Fibroblast of the conjunctiva (primary cell): ENCODE measurements at regions not wholly inside any gene's neighbourhood (a gene's known extent, or its start where the extent isn't known, plus 50 kb on each side); places are given as distances from the start of the nearest gene placed in this dataset.
"Not testable (repeated sequence)": the region's sequence is repeated elsewhere in the genome, so short reads cannot be mapped to it uniquely, and the experiment has no call there.

Source experiments
- DNase-seq: peaks from one replicate; pipeline ENCODE4 v3.0.0-alpha.2; 2010; ENCODE audit warnings: low read depth

GRCh38 chr10:131532745-131533341 lies 221.3 kb upstream of the TCERG1L start:
- DNase-seq: no peak

DNA sequence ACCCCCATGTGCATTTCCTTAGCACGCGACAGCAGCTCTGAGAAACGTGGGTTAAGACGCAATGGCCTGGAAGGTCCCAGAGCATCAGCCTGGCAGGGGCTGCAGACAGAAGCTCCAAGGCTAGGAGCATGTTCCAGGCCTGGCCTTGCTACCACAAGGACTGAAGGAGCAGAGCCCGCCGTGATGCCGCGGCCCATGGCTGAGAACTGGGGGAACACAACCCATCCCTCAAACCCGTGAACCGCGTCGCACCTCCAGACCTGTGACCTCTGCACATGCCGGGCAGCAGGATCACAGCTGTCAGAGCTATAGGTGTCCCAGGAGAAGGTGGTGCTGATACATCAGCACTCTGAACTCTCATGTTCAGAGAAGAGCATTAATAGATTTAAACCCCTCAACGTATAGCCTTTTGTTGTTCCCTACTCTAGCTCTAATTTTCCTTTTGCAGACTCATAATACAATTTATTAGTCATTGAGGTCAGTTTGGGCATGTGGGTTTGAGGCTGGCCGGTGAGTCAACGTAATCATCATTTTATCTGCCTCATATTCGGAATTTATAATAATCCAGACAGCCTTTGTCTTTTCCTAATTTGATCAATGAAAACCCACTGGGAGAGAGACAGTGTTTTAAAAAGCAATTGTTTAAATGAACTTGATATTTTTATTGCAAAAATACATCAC lies 222.5 kb upstream of the TCERG1L start:
- DNase-seq: no peak

- no peak for DNase-seq
These were observed 223.3 kb upstream of the TCERG1L start for GRCh38 chr10:131534836-131535235.

DNA sequence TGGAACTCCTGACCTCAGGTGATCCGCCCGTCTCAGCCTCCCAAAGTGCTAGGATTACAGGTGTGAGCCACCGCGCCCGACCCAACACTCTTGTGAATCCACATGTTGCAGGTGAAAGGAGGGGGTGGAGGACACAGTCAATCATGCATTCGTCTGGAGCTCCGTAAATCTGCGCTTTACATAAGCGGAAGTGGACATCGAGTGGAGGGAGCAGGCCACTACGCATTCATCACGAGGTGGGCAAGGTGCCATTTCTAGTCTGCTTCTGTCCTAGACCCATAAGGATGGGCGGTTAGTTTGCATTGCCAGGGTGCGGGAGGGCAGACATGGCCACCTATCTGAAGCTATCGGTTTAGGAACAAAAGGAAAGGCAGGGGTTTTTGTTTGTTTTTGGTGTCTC lies 225.2 kb upstream of the TCERG1L start:
- no peak for DNase-seq

DNA sequence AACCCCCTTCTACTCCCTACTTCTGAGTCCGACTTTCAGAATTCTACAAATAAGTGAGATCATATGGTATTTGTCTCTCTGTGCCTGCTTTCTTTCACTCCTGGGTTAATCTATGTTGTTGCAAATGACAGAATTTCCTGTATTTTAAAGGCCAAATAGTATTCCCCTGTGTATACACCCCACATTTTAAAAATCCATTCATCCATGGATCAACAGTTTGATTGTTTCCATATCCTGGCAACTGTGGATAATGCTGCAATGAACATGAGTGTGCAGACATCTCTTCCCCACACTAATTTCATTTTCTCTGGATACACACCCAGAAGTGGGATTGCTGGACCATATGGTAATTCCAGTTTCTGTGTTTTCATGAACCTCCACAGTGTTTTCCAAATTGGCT lies 225.8 kb upstream of the TCERG1L start:
- no peak for DNase-seq

- DNase-seq: no peak
These were observed 233.0 kb upstream of the TCERG1L start for GRCh38 chr10:131544495-131544894.

DNA sequence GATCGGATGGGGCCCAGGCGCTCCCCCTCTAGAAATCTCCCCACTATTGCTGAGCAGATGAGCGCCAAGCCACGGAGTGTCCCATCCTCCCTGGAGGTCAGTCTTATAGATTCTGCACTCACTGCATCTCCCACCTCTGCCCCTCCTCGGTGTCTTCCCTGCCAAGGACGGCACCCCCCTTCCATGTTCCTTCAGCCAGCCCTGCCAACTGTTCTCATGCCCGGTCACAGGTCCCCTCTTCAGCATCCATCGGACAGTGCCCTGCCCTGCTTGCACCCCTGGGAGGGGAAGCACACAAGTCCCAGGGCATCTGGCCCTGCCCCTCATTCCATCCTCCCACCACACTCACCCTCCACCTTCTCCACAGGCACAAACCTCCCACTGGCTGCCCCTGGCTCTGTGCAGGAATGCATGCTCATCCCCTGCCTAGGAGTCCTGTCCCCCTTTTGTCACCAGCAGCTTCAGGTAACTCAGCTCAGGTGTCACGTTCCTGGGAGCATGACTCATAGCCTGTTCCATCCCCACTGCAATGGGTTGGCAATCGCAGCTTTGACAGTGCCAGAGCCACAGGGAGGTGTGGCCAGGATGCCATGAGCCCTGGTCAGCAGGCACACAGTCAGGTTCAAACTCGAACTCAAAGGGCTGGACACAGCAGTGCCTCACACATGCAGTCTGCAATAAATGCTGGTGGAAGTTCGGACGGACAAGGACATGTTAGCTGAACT lies 234.7 kb upstream of the TCERG1L start:
- no peak for DNase-seq

DNA sequence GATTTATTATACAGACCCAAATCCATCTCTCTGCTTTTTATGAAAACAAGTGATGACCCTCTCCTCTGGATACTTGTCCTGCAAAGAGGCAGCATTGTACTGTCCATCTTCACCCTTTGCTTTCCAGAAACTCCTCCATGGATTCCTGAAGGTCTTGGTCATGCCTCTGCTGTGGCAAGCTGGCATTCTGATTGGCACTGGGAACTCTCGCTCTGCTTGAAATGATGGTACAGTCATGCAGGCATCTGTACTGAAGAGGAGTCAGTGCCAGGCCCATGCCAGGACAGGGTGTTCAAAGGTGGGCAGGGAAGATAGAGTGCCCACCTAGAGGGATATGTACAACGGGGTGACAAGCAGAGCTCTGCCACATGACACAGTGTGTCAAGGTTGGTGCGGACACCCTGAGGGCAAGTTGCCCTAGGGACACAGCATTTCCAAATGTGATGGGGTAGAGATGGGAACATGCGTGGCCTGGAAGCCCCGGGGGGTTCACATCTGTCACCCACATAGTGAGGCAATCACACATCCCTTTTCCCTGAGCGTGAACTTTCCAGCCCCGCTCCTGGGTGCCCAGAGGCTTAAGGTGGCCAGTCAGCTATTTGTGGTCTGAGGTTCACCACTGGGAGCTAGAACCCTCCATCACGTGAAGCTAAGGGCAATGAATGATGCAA lies 235.7 kb upstream of the TCERG1L start:
- no peak for DNase-seq

- no peak for DNase-seq
These were observed 236.7 kb upstream of the TCERG1L start for GRCh38 chr10:131548176-131548575.

- DNase-seq: no peak
These were observed 237.6 kb upstream of the TCERG1L start for GRCh38 chr10:131549116-131549515.

- DNase-seq: no peak
These were observed 241.6 kb upstream of the TCERG1L start for GRCh38 chr10:131553121-131553520.

GRCh38 chr10:131553581-131553980 lies 242.1 kb upstream of the TCERG1L start:
- no peak for DNase-seq

DNA sequence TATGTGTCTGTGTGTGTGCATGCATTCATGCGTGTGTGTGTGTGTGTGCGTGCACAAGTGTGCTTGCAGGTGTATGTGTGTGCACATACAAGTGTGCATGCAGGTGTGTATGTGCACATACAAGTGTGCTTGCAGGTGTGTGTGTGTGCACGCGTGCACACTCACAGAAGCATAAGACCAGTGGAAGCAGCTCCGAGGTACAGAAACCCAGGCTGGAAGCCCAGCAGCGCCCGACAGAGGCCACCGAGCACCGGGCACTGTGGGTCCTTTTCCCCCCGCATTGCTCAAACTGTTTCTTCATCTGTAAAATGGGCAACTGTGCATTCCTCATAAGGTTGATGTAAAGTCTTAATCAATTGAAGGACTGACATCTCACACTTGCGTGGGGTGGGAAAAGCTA lies 243.3 kb upstream of the TCERG1L start:
- no peak for DNase-seq

GRCh38 chr10:131555406-131555805 lies 243.9 kb upstream of the TCERG1L start:
- no peak for DNase-seq

DNA sequence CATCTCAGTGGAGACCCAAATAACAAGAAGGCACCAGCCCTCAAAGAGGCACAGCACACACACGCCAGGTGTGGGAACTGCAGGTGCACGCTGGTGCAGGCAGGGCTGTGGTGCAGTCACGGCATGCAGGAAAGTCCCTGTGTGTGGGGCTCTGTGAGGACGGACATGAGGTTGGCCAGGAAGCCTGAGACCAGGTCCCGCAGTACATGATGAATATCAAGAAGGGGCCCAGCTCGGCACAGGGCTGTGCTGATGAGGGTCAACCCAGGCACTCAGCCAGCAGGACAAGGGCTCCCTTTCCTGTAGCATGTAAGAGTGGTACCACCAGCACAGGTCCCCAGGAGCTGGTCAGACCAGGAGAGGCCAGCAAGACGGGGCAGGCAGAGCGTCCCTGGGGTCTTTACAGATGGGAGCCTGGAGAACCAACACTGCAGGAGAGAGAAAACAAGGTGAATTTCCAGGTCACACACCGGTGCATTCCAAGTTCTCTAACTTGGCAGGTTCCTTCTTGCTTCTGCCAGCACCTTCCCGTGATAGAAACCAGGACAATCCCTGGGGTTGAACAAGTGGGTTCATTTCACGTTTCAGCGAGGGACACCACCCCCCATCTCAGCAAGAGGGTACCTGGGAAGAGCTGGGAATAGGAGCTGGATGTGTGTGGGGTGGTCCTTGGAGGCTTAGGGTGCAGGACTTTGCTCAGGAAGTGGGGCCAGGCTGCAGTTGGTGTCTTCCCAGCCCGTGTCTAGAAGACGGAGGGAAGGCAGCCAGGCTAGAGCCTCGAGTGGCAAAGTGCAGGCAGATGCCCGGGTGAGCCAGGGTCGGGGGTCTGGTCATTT lies 244.8 kb upstream of the TCERG1L start:
- no peak for DNase-seq

DNA sequence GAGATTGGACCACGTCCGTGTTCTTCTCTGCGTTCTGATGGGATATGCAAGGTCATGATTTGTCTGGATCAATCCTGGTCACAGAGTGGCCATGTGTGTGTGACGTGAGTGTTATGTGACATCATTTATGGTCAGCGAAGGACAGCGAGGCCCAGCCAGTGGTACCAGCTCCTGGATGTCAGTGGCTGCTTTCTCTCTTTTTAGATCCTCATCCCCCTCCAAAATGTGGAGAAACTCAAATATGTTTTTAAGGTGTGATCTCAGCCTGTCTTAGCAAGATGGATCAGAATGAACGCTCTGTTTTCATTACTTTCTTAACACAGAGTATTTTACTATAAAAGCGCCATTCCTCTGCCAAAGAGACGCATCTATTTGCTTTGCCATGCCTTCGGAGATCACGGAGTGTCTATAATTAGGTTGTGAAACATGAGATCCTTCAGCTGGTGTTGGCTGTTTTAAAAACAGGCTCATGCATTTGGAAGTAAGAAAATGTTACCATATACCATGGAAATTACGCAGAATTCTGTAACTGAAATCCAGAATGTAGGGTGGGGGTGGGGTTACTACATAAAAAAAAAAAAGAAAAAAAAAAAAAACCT lies 245.5 kb upstream of the TCERG1L start:
- no peak for DNase-seq

- not testable (repeated sequence) for DNase-seq
These were observed 246.4 kb upstream of the TCERG1L start for GRCh38 chr10:131557956-131558355.

DNA sequence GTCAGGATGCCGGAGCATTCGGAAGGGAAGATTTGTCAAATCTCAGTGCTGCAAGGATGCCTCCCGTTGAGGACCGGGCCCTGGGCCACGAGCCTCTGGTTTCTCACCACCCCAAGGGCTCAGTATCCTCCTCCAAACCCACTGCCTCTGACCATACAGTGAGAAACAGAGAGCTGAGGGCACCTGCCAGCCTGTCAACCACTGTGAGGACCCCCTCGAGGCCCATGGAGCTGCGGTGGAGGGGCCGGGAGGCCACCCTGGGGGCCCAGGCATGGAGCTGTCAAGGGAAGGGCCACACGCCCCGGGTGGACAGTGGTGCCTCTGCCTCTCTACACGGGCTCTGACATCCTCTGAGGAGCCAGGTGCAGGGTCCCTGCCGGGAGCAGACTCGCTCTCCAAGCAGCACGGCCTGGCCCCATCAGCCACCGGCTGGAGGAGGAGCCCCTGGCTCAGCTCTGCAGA lies 248.0 kb upstream of the TCERG1L start:
- no peak for DNase-seq

DNA sequence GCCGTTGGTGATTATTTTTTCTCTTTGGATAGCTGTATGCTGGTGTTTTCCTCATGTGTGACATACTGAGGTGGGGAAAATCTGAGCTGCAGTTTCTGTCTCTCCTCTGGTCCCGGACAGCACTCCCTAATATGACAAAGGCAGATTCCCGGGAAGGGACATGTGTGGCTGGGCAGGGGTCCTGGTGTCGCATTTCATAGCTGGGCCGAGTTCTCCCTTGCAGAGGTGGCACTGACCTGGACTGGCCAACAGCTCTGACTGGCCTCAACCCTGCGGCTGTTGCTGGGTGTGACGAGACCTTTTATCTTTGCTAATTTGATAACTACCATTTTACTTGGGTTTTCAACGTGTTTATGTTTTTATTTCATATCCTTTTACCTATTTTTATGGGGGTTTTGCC lies 248.6 kb upstream of the TCERG1L start:
- no peak for DNase-seq

- DNase-seq: no peak
These were observed 249.3 kb upstream of the TCERG1L start for GRCh38 chr10:131560706-131561355.

DNA sequence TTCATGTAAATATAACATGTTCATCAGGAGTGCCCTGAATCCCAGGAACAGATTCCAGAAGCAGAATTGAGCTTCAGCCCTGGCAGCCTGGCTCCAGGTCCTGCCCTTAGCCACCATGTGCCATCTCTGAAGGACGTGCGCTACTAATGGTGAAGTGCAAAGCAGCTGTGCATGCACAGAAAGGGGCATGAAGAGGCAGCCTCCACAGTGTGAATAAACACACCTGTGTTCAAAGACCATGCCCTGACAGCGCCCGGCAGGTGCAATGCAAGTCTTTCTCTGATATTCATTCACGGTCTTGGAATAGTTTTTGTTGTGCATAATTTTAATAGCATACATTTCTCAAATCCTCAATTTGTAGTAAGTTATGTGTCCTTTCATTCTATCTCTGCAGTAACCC lies 250.4 kb upstream of the TCERG1L start:
- DNase-seq: no peak
